ENCODE measurements at regions not wholly inside any gene's neighbourhood (a gene's known extent, or its start where the extent isn't known, plus 50 kb on each side); places are given as distances from the start of the nearest gene placed in this dataset.

GRCh38 chr13:84038001-84038400 is 155.7 kb upstream of the SLITRK1 start:
- no peak for DNase-seq (ENCODE audit: extremely low read depth in 1 of 2, low read depth in 1 of 2)

- no peak for DNase-seq (ENCODE audit: extremely low read depth in 1 of 2, low read depth in 1 of 2)
Measured at GRCh38 chr13:84032116-84032515, 149.8 kb upstream of the SLITRK1 start.

- DNase-seq (ENCODE audit: extremely low read depth in 1 of 2, low read depth in 1 of 2) = no peak
Measured at GRCh38 chr13:84031120-84031519, 148.8 kb upstream of the SLITRK1 start.

DNA sequence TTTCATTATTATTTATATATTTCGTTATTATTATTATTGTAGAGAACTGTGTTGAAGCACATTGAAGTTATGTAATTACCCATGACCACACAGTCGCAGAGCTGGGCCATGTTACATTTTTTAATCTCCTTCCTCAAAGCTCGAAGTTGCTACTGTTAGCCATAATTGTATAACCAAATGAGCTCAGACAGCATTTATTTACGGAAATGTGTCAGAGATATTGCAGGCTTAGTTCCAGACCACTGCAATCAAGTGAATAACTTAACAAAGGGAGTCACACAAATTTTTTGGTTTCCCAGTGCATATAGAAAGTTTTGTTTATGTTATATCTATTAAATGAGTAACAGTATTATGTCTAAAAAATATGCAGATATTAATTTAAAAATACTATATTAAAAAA is 147.1 kb upstream of the SLITRK1 start:
- DNase-seq (ENCODE audit: extremely low read depth in 1 of 2, low read depth in 1 of 2) = no peak

- DNase-seq (ENCODE audit: extremely low read depth in 1 of 2, low read depth in 1 of 2) = no peak
Measured at GRCh38 chr13:84025824-84026223, 143.6 kb upstream of the SLITRK1 start.

- no peak for DNase-seq (ENCODE audit: extremely low read depth in 1 of 2, low read depth in 1 of 2)
Measured at GRCh38 chr13:83996415-83996814, 114.1 kb upstream of the SLITRK1 start.

GRCh38 chr13:83995930-83996329 is 113.7 kb upstream of the SLITRK1 start:
- DNase-seq (ENCODE audit: extremely low read depth in 1 of 2, low read depth in 1 of 2) = no peak

GRCh38 chr13:83992566-83993358 is 110.5 kb upstream of the SLITRK1 start:
- no peak for DNase-seq (ENCODE audit: extremely low read depth in 1 of 2, low read depth in 1 of 2)

DNA sequence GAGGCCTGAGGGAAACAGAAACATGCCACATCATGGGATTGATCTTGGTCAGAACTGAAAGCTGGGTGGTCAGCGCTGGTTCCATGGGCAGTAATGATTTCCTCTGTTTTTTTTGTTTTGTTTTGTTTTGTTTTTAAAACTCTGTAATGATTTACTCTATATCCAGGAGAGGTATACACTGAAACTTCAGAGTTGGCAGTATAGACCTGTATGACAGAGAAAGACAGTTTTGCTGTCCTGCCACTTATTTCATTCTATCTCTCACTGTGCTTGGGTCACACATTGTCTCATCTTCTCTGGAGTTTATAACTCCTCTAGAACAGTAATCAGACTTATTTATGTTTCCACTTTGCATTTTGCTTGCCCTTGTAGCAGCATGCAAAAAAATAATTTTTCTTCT is 105.1 kb upstream of the SLITRK1 start:
- no peak for DNase-seq (ENCODE audit: extremely low read depth in 1 of 2, low read depth in 1 of 2)

GRCh38 chr13:83984793-83985192 is 102.5 kb upstream of the SLITRK1 start:
- no peak for DNase-seq (ENCODE audit: extremely low read depth in 1 of 2, low read depth in 1 of 2)

DNA sequence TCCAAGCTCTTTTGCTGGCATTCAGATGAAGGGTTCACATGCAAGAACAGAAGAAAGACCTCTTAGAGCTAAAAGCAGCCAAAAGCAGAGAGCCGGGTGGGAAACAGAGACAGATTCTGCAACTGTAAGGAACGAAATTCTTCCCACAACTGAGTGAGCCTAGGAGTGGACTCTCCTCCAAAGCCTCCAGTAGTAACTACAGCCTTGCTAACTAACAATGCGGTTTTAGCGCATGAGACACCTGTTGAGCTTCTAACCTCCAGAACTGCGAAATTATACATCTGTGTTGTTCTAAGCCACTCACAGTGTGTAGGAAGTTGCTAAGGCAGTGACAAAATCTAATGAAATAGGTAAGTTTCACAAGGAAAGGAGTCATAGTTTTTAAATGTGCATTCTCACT is 98.1 kb upstream of the SLITRK1 start:
- DNase-seq (ENCODE audit: extremely low read depth in 1 of 2, low read depth in 1 of 2) = no peak

GRCh38 chr13:83975655-83976165 is 93.4 kb upstream of the SLITRK1 start:
- no peak for DNase-seq (ENCODE audit: extremely low read depth in 1 of 2, low read depth in 1 of 2)

DNA sequence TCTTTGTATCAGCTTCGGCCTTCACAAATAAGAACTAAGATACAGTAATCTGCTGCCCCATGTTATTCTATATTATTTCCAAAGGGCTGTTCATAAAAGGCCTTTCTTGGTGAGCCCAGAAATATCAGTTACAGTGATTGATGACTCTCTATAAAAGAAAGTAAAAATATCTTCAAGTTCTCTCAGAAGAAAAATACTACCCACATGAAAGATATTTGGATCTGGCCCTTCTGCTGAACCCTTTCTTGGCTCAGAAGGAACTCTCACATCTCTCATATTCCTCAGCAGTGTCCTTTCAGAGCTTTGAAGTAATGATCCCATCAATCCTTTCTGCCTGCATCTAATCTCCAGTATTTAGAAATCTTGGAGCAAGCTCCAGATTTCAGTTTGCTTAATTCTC is 76.3 kb upstream of the SLITRK1 start:
- DNase-seq (ENCODE audit: extremely low read depth in 1 of 2, low read depth in 1 of 2) = no peak

DNA sequence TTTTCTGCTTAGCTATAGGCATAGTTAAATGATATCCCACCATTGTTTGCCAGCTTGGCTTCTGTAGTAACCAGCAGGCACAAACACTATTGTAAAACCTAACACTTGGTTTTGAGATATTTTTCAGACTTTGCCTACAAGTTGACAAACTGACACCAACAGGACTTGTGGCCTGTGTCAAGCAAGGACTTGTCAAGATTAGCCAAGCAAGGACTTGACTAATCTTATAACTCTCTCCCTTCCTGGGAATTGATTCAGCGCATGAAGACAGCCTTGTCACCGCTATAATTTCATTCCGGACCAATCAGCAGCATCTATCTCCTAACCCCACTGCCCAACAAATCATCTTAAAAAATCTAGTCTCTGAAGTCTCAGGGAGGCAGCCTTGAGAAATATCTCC is 72.7 kb upstream of the SLITRK1 start:
- DNase-seq (ENCODE audit: extremely low read depth in 1 of 2, low read depth in 1 of 2) = no peak

DNA sequence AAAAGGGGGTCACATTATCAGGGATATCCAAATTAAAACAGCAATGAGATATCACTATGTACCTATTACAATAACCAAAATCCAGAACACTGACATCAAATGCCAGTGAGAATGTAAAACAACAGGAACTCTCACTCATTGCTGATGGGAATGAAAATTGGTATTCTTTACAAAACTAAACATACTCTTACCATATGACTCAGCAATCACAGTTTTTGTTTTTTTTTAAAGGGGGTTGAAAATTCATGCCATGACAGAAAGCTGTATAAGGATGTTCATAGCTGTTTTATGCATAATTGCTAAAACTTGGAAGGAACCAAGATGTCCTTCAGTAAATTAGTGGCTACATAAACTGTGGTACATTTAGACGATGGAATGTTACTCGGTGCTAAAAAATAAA is 71.6 kb upstream of the SLITRK1 start:
- DNase-seq (ENCODE audit: extremely low read depth in 1 of 2, low read depth in 1 of 2) = no peak

- DNase-seq (ENCODE audit: extremely low read depth in 1 of 2, low read depth in 1 of 2) = no peak
Measured at GRCh38 chr13:83950293-83950692, 68.0 kb upstream of the SLITRK1 start.

DNA sequence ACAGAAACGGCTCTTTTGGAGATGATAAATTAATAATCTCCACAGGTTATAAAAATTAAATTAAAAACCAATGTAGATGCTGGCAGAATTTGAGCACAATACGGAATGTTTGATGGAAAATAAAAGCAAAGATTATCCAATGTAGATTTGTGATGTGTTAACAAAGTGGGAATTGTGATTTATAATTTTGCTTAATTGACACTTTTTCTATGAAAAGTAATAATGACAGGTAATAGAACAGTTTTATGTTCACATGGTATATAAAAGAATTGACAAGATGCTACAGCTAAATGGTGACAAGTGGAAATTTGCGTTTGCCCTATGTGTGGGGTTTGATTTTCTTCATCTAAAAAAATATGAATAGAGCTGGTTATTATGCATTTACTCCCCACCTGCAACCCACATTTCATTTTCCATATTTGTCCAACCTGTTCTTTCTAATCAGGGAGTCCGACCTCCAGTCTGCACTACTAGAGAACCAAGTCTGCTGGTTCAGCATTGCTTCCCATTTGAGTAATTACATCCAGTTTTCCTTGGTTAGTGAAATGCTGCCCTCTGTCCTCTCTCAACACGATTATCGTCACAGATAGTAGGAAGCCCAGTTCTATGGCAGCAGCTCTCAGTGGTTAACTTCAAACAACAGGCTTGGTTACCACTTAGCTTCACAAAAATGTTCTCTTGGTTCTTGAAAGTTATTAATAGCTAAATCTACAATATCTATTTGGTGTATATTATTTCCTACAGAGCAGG is 61.4 kb upstream of the SLITRK1 start:
- no peak for DNase-seq (ENCODE audit: extremely low read depth in 1 of 2, low read depth in 1 of 2)

DNA sequence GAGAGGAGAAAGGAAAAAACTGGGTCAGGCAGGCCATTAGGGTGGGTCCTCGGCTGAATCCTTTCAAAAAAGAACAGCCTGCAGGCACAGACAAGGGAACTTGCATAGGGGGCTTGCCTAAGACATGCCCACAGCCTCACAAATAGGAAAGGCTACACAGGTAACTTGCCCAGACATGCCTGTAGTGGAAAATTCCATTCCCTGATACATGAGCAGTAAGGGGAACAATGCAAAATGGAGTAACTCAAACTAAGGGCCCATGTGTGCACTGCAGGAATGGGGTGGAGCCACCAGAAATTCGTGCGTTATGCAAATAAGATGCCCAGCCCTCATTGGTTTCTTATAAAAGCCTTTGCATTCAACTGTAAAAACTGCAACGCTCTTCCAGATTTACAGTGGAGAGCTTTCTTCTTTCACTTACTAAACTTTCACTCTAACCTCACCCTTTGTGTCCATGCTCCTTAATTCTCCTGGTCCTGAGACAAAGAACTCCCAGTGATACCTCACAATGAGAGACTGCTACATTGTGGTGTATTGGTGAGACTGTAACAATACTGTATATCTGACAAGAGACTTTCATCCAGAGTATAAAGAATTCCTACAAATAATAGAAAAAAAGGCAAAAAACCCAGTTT is 59.5 kb upstream of the SLITRK1 start:
- DNase-seq (ENCODE audit: extremely low read depth in 1 of 2, low read depth in 1 of 2) = no peak

DNA sequence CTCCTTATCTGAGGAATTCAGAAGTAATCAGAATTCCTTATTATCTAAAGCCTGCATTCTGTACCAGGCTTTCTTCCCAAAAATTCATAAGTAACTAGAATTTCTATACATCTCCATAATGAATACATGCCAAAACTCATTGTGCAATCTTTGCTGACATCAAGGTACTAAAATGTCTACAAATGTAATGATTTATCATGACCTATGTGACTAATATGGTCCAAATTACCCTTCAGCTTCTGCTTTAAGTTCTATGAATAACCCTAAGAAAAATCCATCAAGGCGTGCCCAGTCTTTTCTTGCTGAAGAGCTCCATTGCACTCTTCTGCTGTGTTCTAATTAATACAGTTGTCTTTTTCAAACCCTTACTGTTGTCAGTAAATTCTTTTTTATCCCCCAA is 58.5 kb upstream of the SLITRK1 start:
- DNase-seq (ENCODE audit: extremely low read depth in 1 of 2, low read depth in 1 of 2) = no peak

DNA sequence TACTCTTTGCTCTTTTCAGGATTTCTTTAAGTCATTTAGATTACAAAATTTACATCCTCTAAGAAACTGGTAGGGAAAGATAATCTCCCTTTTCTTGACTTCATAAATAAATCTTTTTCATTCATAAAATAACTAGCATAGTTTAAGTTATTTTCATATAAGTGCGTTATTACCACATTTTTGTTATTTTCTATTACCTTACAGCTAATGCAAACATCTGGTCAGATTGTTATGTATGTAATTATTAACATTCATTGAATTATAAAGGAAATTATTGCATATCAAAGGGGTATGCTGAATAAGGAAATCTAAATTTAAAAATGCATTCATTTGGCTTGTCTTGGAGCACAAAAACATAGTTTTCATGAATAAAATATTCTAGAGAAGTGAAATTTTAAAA is 55.3 kb upstream of the SLITRK1 start:
- DNase-seq (ENCODE audit: extremely low read depth in 1 of 2, low read depth in 1 of 2) = no peak

DNA sequence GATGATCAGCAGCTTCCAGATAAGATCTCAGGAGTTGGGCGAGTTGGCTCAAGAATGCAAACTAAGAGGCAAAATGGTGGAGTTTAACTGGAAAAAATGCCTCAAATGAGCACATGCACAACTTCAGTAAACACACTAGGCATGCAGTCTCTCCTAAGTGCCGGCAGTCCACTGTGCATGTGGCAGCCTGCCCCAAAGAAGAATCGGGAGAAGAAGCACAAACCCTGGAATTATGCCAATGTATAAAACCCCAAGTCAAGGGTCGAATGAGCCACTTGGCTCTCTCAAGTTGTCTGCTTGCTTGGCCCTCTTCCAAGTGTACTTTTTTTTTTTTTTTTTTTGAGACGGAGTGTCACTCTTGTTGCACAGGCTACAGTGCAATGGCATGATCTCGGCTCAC is 53.3 kb upstream of the SLITRK1 start:
- DNase-seq (ENCODE audit: extremely low read depth in 1 of 2, low read depth in 1 of 2) = no peak
